Right atrium auricular region (tissue), 2 donors: ENCODE measurements at regions not wholly inside any gene's neighbourhood (a gene's known extent, or its start where the extent isn't known, plus 50 kb on each side); places are given as distances from the start of the nearest gene placed in this dataset.

Experiments used
- DNase-seq: peaks from one replicate; pipeline ENCODE4 v3.0.0-alpha.2; 2019; ENCODE audit warnings: low spot score
- H3K27ac ChIP-seq, 2 donors: fragments of 200-600 bp; sonication (generic); 1 replicate in 1 of 2; 2 replicates in 1 of 2; pipeline ENCODE4 v1.5.1; 2016 to 2019
- H3K27me3 ChIP-seq, 2 donors: fragments of 200-600 bp; sonication (generic); one replicate each; pipeline versions ENCODE4 v1.5.1 to v1.6.0; 2017 to 2019
- H3K36me3 ChIP-seq: fragments of 200-600 bp; sonication (generic); one replicate; pipeline ENCODE4 v1.5.1; 2016
- H3K4me1 ChIP-seq, 2 donors: fragments of 200-600 bp; sonication (generic); one replicate each; pipeline versions ENCODE4 v1.5.1 to v1.6.0; 2017 to 2019
- H3K4me3 ChIP-seq, 2 donors: fragments of 200-600 bp; sonication (generic); 1 replicate in 1 of 2; 2 replicates in 1 of 2; pipeline ENCODE4 v1.5.1; 2017 to 2019; ENCODE audit warnings: mild to moderate bottlenecking in 1 of 2, moderate library complexity in 1 of 2
- H3K9me3 ChIP-seq, 2 donors: fragments of 200-600 bp; sonication (generic); one replicate each; pipeline ENCODE4 v1.5.1; 2019
- CTCF ChIP-seq, 2 donors: fragments of 200-600 bp; sonication (generic); IDR thresholded peaks; one replicate each; pipeline ENCODE4 v1.5.1; 2019; ENCODE audit warnings: antibody characterized with exemption in 2 of 2

DNA sequence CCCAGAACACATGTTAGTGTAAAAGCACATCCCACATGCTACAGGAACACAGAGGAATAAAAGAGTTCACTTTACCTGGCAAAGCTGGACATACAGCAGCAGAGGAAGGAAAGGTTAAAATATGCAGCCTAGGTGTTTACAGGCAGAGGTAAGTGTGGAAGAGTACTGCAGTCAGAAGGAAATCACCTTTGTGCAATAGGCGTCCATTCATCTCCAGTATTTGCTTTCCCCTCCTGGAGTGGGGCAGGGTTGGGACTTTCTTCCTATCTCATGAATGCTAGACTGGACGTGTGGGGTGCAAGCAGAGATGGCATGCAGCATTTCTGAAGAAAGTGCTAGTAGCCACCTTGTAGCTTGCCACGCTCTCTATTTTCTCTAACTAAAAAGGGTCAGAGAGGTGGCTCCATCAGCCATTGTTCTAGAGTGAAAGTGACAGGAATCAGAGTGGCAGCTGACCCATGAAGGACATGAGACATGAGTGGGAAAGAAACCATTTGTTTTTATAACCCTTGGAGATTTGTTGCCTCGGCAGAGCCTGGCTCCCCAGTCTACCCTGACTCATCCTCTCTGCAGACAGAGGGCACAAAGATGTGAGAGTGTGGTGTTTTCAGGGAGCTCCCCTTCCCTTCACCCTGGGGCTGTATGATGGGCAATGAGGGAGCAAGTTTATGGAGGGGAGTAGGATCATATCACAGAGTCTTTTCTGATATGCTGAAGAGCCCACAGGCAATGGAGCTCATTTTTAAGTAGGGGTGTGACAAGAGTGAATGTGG lies 101.2 kb upstream of the SEC61G start:
- TF ChIP-seq CTCF (IDR thresholded peaks at IDR 0.05) = no peak
- H3K27me3 ChIP-seq = no peaks in the 10 kb centered on the region
- H3K27ac ChIP-seq = no peak overlapping the region
- DNase-seq = no peak
- no peaks in the 10 kb centered on the region for H3K4me1 ChIP-seq
- H3K9me3 ChIP-seq = no peaks in the 10 kb centered on the region
- no peak overlapping the region for H3K4me3 ChIP-seq
- H3K36me3 ChIP-seq = no peaks in the 10 kb centered on the region

DNA sequence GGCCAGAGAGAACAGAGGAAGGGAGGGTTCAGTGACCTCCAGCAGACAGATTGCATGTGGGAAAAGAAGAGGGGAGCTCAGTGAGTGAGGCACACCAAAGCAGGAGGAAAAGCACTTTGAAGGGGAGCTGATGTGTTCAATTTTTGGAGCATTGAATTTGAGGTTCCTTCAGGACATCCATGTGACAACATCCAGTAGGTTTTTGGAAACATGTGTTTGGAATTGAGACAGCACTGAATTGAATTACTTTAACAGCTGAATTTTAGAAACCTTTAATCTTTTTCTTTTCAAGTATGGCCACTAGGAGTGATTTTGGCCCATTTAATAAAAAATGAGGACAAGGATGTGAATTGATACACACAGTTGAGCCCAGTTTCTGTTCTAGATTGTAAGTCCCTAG lies 101.8 kb upstream of the SEC61G start:
- H3K27ac ChIP-seq = no peak overlapping the region
- H3K27me3 ChIP-seq = no peaks in the 10 kb centered on the region
- H3K4me3 ChIP-seq = no peak overlapping the region
- H3K9me3 ChIP-seq = no peaks in the 10 kb centered on the region
- no peak for DNase-seq
- no peaks in the 10 kb centered on the region for H3K4me1 ChIP-seq
- H3K36me3 ChIP-seq = no peaks in the 10 kb centered on the region
- TF ChIP-seq CTCF (IDR thresholded peaks at IDR 0.05) = peak in 1 of 2 donors; percentile 22

DNA sequence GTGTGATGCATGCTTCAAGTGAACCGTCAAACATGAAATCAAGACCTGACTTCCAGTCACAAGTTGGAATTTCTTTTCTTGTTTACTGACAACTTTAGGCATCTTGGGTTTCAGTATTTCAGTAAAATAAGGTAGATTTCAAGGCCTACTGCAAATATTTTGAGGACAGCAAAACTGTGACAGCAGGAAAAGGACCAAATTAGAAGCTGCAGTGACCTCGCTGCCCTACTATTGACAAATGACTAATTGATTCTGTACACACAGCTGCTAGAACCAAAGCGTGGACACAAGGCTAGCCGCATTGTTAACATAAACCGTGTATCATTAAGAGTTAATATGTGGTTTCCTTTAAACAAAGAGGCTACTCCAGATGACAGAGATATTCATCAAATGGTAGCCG lies 105.7 kb upstream of the SEC61G start:
- Histone ChIP-seq H3K4me1 (no peaks in the 10 kb centered on the region), H3K36me3 (no peaks in the 10 kb centered on the region), H3K9me3 (no peaks in the 10 kb centered on the region), H3K4me3 (no peak overlapping the region), H3K27me3 (no peaks in the 10 kb centered on the region), H3K27ac (no peak overlapping the region)
- DNase-seq = no peak
- TF ChIP-seq CTCF (IDR thresholded peaks at IDR 0.05) = no peak

DNA sequence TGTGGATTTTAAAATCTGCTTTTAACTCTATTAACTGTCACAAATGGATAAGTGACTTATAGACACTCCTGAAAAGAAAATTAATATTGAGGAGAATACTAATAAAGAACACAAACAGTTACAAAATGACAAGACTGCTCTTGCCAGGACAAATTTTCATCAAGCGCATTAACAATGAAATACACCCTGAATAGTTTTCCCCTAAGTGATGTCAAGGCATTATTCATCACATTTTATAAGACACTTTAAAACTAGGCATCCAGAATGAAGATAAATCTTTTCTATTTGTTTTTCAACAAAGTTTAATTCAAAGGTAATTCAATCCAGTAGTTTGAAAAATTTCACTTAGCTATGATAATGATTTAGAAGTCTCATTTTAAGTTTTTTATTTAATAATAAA lies 110.5 kb upstream of the SEC61G start:
- H3K27ac ChIP-seq = no peak overlapping the region
- no peaks in the 10 kb centered on the region for H3K4me1 ChIP-seq
- H3K9me3 ChIP-seq = no peaks in the 10 kb centered on the region
- no peak for TF ChIP-seq CTCF (IDR thresholded peaks at IDR 0.05)
- H3K27me3 ChIP-seq = no peaks in the 10 kb centered on the region
- no peaks in the 10 kb centered on the region for H3K36me3 ChIP-seq
- no peak overlapping the region for H3K4me3 ChIP-seq
- no peak for DNase-seq

GRCh38 chr7:54874804-54875203 lies 115.8 kb upstream of the SEC61G start:
- Histone ChIP-seq H3K27ac (no peak overlapping the region), H3K27me3 (no peaks in the 10 kb centered on the region), H3K4me1 (no peaks in the 10 kb centered on the region), H3K9me3 (no peaks in the 10 kb centered on the region), H3K36me3 (no peaks in the 10 kb centered on the region), H3K4me3 (no peak overlapping the region)
- no peak for DNase-seq
- TF ChIP-seq CTCF (IDR thresholded peaks at IDR 0.05) = no peak

GRCh38 chr7:54877683-54878082 lies 118.7 kb upstream of the SEC61G start:
- no peak for DNase-seq
- Histone ChIP-seq H3K36me3 (no peaks in the 10 kb centered on the region), H3K27me3 (no peaks in the 10 kb centered on the region), H3K27ac (no peak overlapping the region), H3K4me1 (no peaks in the 10 kb centered on the region), H3K9me3 (no peaks in the 10 kb centered on the region), H3K4me3 (no peak overlapping the region)
- peak in 1 of 2 donors; percentile 24 for TF ChIP-seq CTCF (IDR thresholded peaks at IDR 0.05)
